Adrenal gland (tissue), 9 donors: ENCODE measurements at regions not wholly inside any gene's neighbourhood (a gene's known extent, or its start where the extent isn't known, plus 50 kb on each side); places are given as distances from the start of the nearest gene placed in this dataset.
"Not testable (repeated sequence)": the region's sequence is repeated elsewhere in the genome, so short reads cannot be mapped to it uniquely, and the experiment has no call there.

Experiments
- DNase-seq, 7 donors: peaks; one replicate each; pipeline ENCODE4 v3.0.0-alpha.2; 2019 to 2020
- H3K27ac ChIP-seq, 5 donors: fragments of 200-600 bp; sonication (generic) in 4 of 5; 1 replicate in 3 of 5; 2 replicates in 2 of 5; pipeline versions ENCODE4 v1.5.1 to v1.8.0; 2016 to 2020; ENCODE audit warnings: mild to moderate bottlenecking in 1 of 5
- H3K27me3 ChIP-seq: fragments of 200-600 bp; 2 replicates; pipeline ENCODE4 v1.8.0; 2021
- H3K36me3 ChIP-seq, 2 donors: fragments of 200-600 bp; replicated peaks in 1 of 2; 1 replicate in 1 of 2; 2 replicates in 1 of 2; pipeline versions ENCODE4 v1.5.1 to v1.8.0; 2018 to 2022
- H3K4me1 ChIP-seq, 2 donors: fragments of 200-600 bp; replicated peaks in 1 of 2; 1 replicate in 1 of 2; 2 replicates in 1 of 2; pipeline versions ENCODE4 v1.5.1 to v1.8.0; 2018 to 2021
- H3K4me3 ChIP-seq, 4 donors: fragments of 200-600 bp; sonication (generic) in 3 of 4; one replicate each; pipeline ENCODE4 v1.5.1; 2016 to 2018
- H3K9me3 ChIP-seq, 3 donors: fragments of 200-600 bp; sonication (generic) in 1 of 3; replicated peaks in 1 of 3; 1 replicate in 2 of 3; 2 replicates in 1 of 3; pipeline versions ENCODE4 v1.5.1 to v1.8.0; 2016 to 2021
- CTCF ChIP-seq, 6 experiments: fragments of 450-650 bp in 4 of 6; fragments of 200-600 bp in 2 of 6; sonication (generic) in 1 of 6; IDR thresholded peaks; 1 replicate in 5 of 6; 2 replicates in 1 of 6; pipeline versions ENCODE4 v1.5.1 to v1.8.0; 2016 to 2021; ENCODE audit warnings: antibody characterized with exemption in 6 of 6, mild to moderate bottlenecking in 2 of 6, moderate library complexity in 1 of 6
- POLR2A ChIP-seq, 2 donors: fragments of 450-650 bp; IDR thresholded peaks; one replicate each; pipeline ENCODE4 v1.6.1; 2017; ENCODE audit warnings: antibody characterized with exemption in 2 of 2, mild to moderate bottlenecking in 2 of 2, moderate library complexity in 1 of 2
- WGBS, 4 donors: extraction: QIAGEN DNeasy Blood & Tissue Kit in 2 of 4; methylation state at CpG; one replicate each; pipeline versions ENCODE4 v1.1.5 to v1.1.7; 2013 to 2017; 5-methylcytosine and 5-hydroxymethylcytosine counted together
- intact Hi-C, 2 donors: fragments of 100-400 bp; cut with DNase I; formaldehyde crosslinking; loops; one replicate each; pipeline versions ENCODE4 v1.14.1 to v1.15.0; 2022 to 2023
- donor health status: healthy with polysubstance abuse.
- donor health status: Bipolar disorder and iron deficiency.
- donor health status: DM: yes; HTN: yes; CAD: no.
- donor health status: DM: no; HTN: no; CAD: no.
- donor health status: DM: no; HTN: no; CAD: no.

- TF ChIP-seq POLR2A (IDR thresholded peaks at IDR 0.05): peak; percentile 51 to 83
- peak; percentile 75 to 82 (median 78) for DNase-seq
- H3K36me3 ChIP-seq, H3K9me3 ChIP-seq, H3K27me3 ChIP-seq, H3K4me1 ChIP-seq, intact Hi-C loops: not testable (repeated sequence)
- peak overlapping the region; percentile 33 to 93 (median 50) for H3K4me3 ChIP-seq
- WGBS, 4 donors: 0% methylated on average over 1 to 96 of the region's 96 CpGs
- peak overlapping the region; percentile 95 to 99 (median 97) for H3K27ac ChIP-seq
These were observed 62.6 kb upstream of the CDR2 start for GRCh38 chr16:22436823-22437652.

- H3K9me3 ChIP-seq, H3K27me3 ChIP-seq, H3K4me1 ChIP-seq, H3K36me3 ChIP-seq, DNase-seq, intact Hi-C loops: not testable (repeated sequence)
- 0 to 14% (median 0%) methylated on average over 2 to 4 of the region's 6 CpGs; no CpG with 5 or more reads in 1 of the 4 donors for WGBS, 4 donors
- Histone ChIP-seq H3K27ac (peak overlapping the region in 3 of 5 donors; percentile 74 to 98 (median 97)), H3K4me3 (peak overlapping the region in 2 of 4 donors; percentile 42 to 57)
These were observed 62.0 kb upstream of the CDR2 start for GRCh38 chr16:22436326-22436822.

- WGBS, 4 donors: 89 to 94% (median 90%) methylated on average over 8 to 9 of the region's 9 CpGs
- H3K4me3 ChIP-seq, H3K9me3 ChIP-seq, intact Hi-C loops, H3K27ac ChIP-seq, H3K27me3 ChIP-seq: not testable (repeated sequence)
- Histone ChIP-seq H3K4me1 (peaks cover 8 to 12% of the 10 kb centered on the region in 2 donors), H3K36me3 (peaks cover 0 to 16% of the 10 kb centered on the region in 2 donors)
- DNase-seq: peak in 2 of 7 donors; percentile 7 to 40
These were observed 56.9 kb upstream of the CDR2 start for GRCh38 chr16:22431314-22431713.

GRCh38 chr16:22428654-22429053 is 54.2 kb upstream of the CDR2 start:
- H3K9me3 ChIP-seq: no peaks in the 10 kb centered on the region
- H3K27ac ChIP-seq: peak overlapping the region in 3 of 5 donors; percentile 34 to 49 (median 47)
- no peaks in the 10 kb centered on the region for H3K27me3 ChIP-seq
- DNase-seq: peak in 6 of 7 donors; percentile 30 to 74 (median 66)
- WGBS, 4 donors: 14 to 38% (median 32%) methylated on average over 2 to 8 of the region's 8 CpGs
- intact Hi-C loops: no loop called here
- no peak overlapping the region for H3K4me3 ChIP-seq
- H3K4me1 ChIP-seq: peaks cover 25 to 28% of the 10 kb centered on the region in 2 donors
- no peak for TF ChIP-seq POLR2A (IDR thresholded peaks at IDR 0.05)
- TF ChIP-seq CTCF (IDR thresholded peaks at IDR 0.05): no peak
- peaks cover 0 to 16% of the 10 kb centered on the region in 2 donors for H3K36me3 ChIP-seq

- 91 to 96% (median 94%) methylated on average over 9 to 10 of the region's 10 CpGs for WGBS, 4 donors
- H3K36me3 ChIP-seq: peaks cover 0 to 16% of the 10 kb centered on the region in 2 donors
- H3K27ac ChIP-seq: no peak overlapping the region
- H3K9me3 ChIP-seq: no peaks in the 10 kb centered on the region
- peak in 1 of 7 donors; percentile 45 for DNase-seq
- H3K27me3 ChIP-seq: no peaks in the 10 kb centered on the region
- TF ChIP-seq CTCF (IDR thresholded peaks at IDR 0.05) (no peak), POLR2A (IDR thresholded peaks at IDR 0.05) (no peak)
- H3K4me3 ChIP-seq: no peak overlapping the region
- intact Hi-C loops: no loop called here
- peaks cover 25 to 28% of the 10 kb centered on the region in 2 donors for H3K4me1 ChIP-seq
These were observed 53.1 kb upstream of the CDR2 start for GRCh38 chr16:22427556-22427955.
